ENCODE measurements at regions not wholly inside any gene's neighbourhood (a gene's known extent, or its start where the extent isn't known, plus 50 kb on each side); places are given as distances from the start of the nearest gene placed in this dataset.

DNA sequence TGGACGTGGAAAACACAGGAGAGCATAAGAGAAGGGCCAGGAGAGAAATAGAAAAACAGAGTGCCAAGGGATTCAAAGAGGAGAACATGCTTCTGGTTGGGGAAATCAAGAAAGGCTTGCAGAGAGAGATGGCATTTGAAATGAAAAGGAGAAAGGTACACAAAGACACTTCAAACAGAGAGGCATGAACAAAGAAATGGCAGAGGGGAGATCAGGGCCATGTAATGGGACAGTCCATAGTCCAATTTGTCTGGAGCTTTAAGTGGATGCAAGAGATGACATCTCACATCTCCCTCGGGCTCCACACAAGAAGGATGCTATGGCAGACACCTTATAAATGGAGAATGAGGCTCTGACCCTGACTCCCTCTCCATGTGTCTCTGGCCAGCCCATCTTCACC lies 331.1 kb downstream of the MLLT3 start:
- no peak for FAIRE-seq

DNA sequence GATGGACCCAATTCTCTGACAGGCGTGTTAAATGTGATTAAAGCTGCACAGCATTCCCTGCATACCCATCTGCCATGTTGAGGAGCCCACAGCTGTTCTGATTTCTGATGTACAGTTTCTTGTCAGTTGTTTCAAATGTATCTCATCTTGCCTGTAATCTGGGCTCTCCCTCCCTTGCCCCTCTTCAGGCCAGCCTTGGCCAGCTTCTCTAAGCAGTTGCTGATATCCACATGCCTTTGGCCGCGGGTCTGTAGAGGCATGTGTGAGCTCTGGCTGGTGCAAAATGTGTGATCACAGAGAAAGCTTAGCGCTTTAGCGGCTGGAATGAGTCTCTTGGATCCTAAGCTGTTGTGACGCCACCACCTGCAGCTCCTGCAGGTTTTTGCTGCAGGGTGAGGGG lies 332.0 kb downstream of the MLLT3 start:
- FAIRE-seq = no peak

DNA sequence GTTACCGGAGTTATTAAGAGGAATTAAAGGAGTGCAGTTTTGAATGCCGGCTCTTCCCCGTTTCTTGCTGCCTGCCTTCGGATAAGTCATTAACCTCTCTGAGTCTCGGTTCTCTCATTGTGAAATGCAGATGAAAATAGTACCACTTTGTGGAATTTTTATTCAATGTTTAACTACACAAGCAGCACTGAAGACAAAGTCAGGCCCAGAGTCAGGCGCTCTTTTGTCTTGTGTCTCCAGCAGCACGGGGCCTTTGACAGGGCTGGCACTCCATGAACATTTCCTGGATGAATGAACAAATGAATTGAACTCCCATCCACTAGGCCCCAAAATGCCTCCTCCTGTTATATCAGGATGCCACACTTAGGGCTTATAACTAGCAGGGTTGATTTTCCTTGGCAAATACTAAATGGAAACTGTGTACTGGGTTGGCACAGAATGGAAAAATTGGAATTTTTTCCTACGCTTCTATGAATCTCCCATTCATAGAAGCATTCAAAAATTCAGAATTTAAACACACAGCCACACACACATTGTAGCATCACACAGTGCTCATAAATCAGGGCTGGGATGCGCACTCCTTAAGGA lies 332.8 kb downstream of the MLLT3 start:
- FAIRE-seq = no peak

DNA sequence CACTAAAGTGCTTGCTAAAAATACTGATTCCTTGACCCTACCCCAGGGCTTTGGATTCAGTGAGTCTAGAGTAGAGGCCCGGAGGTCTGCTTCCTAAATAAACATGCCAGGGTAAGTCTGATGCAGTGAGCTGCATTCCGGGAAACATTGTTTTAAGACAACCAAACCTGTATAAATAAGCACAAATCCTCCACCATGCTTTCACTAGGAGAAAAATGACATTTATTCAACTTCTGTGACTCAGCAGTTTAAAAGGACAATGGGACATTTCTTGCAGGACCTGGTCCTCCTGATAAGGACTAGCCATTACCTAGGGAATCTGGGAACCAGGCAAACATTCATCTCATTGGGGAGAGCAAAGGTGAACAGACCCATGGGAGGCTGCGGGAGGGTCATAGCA lies 335.3 kb downstream of the MLLT3 start:
- FAIRE-seq = no peak

DNA sequence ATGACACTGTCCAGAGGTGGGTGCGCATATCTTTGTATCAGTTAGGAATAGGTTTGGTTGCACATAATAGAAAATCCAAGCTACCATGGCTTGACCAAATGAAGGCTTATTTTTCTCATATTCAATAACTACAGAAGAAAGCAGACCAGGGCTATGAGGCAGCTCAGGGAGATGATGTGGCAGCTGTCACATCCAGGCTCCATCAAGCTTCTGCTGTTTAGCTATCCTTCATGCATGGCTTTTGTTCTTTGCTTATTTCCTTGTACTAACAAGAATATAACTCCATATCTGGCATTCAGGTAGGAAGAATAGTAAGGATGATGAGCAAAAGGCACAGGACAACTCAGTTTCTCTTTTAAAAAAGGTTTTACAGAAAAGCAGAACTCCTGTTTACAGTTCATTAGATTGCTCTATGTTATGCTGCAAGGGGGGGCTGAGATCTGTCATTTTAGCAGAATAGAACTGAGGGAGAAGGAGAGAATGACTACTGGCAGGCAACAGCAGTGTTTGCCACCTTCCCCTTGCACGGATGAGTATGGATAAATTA lies 336.1 kb downstream of the MLLT3 start:
- no peak for FAIRE-seq

DNA sequence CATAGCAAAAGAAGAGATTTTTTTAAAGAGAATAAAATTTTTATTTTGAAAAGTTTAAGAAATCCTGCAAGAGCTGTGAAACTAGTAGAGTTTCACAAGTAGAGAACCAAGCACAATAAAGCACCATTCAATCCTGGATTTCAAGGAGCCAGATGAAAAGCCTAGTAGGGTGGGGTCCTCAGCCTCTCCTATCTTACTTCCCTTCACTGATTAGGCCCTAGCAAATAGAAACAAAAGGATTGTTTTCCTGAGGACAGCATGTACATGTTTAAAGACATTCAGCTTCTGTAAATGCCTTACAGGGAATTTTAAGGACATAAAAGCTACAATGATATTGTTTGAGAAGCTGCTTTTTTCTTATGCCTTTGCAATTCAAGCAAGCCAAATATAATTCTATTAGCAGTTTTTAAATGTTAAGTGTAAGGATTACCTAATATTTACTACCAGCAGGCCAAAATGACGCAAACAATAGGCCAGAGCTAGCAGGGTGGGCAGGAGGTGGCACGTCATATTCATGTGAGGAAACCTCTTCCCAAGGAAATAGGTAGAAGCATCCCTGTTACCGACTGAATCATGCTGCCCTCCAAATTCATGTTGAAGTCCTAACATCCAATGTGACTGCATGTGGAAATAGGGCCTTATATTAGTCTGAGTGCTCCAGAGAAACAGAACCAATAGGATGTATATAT lies 337.6 kb downstream of the MLLT3 start:
- no peak for FAIRE-seq

DNA sequence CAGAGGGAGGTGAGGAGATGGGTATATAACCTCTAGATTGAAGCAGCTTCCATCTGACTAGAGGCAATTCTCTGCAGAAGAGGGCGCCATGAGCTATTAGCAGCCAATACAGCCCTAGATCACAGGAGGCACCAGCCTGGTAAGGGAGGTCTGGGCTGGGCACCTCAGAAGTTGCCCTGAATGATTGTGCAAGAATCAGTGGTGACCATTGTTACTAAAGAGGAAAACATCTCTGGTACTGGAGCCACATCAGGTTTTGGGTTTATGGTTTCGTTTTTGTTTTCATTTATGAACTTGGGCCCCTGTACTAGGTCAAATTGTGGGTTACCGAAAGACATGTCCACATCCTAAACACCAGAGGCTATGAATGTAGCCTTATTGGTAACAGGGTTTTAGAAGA lies 342.0 kb downstream of the MLLT3 start:
- no peak for FAIRE-seq

DNA sequence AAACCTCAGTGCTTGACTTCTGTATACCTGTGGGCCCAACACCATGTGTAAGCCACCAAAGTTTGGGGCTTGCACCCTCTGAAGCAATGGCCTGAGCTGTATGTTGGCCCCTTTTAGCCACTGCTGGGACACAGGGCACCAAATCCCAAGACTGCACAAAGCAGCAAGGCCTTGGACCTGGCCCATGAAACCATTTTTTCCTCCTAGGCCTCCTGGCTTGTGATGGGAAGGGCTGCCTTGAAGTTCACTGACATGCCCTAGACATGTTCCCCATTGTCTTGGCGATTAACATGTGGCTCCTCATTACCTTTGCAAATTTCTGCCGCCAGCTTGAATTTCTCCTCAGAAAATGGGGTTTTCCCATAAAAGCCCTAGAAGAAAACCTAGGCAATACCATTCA lies 345.5 kb downstream of the MLLT3 start:
- no peak for FAIRE-seq

DNA sequence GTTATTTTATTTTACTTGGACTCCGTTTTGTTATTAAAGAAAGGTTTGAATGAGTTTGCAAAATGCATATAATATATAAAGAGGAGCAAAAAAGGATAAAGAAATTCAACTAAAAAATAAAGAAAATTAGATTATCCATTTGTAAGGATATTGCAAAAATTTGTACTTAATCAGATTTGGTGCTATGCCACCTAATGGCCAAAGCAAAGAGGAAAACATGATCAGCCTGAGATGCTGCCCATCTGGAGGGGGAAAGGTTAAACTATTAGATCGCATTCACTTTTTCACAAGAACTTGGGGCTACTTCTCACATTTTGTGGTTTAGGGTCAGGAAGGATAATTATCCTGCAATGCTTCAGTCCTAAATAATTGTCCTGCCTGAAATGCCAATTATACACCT lies 350.6 kb downstream of the MLLT3 start:
- FAIRE-seq = no peak

DNA sequence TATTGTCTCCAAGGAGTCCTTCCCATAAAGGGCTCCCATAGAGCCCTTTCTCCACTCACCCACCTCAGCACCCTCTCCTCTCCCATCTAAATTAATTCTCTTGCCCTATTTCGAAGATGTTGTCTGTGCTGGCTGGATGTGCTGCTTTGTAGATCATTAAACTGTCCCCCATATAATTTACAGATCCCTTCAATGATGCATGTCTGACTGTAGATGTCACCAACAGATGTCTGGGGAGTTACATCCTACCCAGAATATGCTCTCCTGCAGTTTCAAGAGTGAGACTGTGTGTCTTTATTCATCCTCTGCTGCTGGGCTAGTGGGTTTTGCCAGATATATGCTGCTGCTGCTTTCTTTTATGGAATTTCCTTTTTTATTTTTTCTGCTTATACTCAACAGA lies 351.2 kb downstream of the MLLT3 start:
- no peak for FAIRE-seq

DNA sequence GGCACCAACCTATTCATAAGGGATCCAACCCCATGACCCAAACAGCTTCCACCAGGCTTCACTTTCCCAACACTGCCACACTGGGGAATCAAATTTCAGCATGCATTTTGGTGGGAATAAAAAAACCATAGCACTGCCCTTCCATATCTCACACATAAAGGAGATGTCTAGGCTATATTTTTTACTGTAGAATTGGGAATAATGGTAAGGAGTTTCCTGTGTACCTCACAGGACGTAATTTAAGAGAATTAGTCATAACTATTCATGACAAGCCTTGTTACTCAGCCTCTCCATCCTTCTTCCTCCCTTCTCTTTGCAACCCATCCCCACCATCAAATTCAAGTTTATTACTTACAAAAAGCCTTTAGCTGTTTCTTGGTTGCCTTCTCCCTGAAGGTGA lies 352.1 kb downstream of the MLLT3 start:
- no peak for FAIRE-seq

DNA sequence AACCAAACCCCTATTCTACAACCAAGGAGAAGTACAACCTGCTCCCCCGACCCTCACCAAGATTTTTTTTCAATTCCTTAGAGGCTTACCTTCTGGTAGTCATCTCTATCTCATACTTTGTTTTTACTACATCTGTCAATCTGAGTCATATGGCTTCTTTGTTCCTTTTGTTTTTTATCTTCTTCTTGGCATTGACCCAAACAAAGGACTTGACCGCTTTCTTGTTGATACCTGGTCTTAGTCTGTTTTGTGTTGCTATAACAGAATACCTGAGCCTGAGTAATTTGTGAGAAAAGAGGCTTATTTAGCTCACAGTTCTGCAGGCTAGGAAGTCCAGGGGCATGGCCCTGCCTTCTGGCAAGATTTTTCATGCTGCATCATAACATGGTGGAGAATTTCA lies 352.7 kb downstream of the MLLT3 start:
- FAIRE-seq = no peak

DNA sequence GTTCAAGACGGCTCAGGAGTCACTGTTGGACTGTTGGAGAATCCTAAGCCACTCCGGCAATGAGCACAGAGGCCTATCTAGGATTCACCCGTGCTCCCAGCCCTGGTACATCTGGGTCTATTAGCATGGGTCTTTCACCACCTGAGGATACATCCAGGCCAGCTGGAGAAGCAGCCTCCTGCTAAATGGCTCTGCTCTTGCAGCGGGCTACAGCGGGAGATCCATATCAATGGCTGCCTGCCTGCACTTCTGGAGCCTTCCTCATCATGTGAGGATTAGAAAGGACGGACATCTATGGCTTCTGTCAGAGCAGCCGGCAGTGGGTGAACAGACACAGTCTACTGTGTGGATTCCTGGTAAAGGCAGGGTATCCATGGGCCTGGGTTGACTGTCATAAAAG lies 357.4 kb downstream of the MLLT3 start:
- no peak for FAIRE-seq

DNA sequence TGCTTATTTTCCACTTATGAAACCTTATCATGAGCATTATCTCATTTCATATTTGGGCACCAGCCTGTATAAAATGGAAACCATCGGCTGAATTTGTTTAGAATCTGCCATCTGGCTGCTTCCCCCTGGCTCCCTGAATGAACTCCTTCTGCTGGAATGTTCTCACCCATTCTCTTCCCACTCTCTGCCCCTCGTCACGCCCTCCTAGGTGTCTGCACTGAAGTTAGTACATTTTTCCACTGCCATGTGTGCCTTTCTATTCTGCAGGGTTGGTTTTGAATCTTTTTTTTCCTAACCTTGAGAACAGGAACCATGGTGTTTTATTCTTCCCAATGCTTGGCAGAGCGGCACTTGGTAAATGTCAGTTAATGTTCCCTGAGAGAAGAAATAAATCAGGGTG lies 359.7 kb downstream of the MLLT3 start:
- FAIRE-seq = no peak

DNA sequence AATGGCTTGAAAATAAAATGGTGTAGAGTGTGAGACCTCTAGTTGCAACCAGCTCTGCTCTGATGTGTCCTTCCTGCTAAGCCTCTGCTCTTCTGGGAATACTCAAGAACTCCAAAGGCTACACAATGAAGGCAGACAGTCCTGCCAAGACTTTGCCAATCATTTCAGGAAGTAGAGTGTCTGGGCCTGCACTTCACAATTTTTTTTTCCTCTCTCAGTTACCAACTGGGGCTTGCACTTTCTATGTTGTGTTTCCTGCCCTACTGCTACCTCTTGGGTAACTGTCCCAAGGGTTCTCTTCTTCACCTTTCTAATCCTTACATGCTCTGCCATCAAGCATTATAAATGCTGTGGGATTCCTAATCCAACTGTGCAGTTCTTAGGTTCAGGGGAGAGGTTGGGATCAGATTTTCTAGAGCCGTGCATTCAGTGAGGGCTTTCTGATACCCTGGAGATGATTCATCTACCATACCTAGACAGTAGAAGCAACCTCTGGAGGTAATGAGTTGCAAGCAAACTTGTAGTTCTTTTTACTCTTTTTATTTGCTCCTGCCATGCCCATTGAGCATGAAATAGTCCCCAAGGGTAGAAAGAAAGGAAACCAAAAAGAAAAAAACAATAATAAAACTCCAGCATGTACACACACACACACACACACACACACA lies 365.9 kb downstream of the MLLT3 start:
- no peak for FAIRE-seq

DNA sequence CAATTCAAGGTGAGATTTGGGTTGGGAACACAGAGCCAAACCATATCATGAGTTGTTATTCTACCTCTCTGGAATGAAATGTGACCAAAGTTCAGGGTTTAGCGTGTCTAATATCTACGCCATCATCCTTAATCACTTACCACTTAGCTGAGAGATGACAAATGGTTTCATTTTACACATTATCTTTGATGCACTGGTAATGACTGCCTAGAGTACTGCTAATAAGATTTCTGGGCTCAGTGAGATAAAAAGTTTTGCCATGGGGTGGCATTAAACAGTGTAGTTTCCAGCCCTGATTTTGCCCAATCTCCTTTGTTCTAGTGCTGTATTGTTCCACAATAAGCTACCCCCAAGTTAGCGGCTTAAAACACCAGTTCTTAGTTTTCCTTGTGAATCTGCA lies 367.2 kb downstream of the MLLT3 start:
- no peak for FAIRE-seq

DNA sequence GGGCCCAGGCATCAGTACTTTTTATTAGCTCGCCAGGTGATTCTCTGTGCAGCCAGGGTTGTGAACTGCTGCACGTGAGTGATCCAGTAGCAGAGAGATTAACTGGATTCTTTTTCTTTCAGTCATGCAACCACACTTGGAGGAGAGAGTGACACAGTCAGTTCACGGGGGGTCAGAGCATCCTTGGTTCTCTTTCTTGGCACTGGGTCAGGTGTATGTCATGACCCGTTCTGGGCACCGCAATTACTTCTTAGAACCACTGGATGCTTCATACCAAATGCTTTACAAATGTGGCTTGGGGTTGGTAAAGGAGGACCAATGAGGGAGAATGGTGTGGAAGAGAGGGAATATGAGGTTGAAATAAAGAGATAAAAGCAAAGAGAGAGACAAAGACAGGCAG lies 368.7 kb downstream of the MLLT3 start:
- FAIRE-seq = no peak

DNA sequence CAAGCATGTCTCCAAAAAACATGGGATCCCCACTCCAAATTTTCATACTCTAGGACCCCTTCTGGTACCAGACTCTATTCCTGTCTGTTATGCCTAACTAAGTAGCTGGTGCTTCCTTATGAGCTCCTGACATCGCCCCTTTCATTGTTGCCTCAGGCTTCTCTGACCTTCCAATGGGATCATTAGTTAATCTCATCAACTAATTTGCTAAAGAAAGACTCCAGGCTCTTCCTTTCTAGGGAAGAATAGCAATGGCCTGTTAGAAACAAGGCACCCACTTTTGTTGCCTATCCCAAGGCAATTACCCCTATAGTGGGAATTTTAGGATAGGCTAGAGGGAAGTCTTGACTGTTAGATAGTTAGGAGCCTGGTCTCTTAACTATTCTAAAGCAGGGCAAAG lies 369.5 kb downstream of the MLLT3 start:
- FAIRE-seq = no peak

DNA sequence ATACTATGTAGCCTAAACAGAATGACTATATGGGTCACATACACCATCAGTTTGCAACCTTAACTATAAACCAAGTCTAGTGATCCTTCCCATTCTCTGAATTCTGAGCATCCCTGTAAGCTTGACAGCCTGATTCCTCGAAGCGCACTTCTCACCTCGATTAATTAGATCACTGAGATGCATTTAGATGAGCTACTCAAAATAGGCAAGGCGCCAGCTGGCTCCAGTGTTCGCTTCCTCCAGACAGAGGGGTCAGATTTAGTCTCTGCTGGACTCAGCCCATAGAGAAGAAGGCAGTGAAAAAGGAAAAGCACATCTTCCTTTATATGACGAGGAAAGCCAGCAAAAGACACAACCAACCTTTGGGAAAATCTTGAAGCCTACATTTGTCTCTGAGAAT lies 371.5 kb downstream of the MLLT3 start:
- no peak for FAIRE-seq

DNA sequence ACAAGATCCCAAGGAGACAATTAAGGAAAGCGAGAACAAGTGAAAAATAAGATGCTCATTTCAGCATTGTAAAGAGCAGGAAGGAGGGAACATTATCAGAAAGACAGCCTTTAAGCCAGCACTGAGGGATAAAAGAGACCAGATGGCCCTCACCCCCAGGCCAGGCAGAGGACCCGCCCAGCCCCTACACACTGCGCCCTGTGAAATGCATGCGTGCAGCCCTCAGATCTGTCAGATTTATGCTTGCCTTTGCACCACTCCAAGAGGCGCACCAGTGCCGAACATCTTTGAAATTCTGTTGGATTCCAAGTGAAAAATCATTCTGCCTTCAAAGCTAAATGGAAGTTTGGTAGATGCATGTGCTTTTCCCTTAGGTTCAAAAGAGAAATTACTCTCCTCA lies 378.0 kb downstream of the MLLT3 start:
- FAIRE-seq = no peak

DNA sequence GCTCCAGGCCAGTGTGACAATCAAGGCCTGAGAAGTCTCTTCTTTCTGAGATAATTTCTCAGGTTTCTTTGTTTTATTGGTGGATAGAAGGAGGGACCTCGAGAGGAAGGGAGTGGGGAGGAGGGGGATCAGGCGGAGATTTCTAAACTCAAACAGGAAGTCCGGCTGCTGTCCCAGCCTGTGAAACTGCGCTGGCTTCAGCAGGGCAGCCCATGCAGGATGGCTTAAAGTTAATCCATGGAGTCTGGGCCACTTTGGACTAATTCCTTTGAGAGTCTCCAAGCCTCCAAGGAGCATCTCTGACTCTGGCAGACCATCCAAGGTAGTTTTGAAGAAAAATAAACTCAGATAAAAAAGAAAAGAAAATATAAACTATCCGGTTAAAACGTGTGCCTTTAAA lies 378.5 kb downstream of the MLLT3 start:
- no peak for FAIRE-seq

DNA sequence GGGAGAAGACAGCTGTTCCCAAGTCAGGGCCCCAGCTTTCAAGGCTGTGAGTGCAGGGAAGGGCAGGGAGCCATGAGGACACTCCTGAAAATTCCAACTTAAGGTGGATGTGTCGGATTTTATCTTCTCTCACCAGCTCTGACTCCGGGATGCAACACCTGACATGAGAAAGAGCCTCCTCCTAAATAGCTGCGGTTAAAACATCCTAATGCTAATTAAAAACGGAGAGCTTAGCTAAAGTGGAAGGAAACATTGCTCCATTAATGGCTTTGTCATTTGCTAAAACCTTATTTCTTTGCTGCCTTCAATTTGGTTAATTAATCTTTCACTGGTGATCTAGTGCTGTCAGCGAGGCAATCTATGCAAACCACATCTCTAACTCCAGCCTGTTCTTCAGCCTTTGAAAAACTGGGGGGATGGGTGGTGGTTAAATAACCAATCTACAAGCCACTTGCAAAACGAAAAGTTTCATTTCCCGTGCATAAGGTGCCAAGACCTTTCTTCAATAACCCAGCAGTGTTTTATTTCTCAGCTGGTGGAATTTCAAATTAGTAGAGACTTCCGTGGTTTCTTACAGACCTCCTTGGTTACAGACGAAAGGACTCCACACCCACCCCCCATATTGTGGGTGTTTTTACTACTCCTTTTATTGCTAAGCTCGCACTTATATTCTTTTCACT lies 379.6 kb downstream of the MLLT3 start:
- no peak for FAIRE-seq

DNA sequence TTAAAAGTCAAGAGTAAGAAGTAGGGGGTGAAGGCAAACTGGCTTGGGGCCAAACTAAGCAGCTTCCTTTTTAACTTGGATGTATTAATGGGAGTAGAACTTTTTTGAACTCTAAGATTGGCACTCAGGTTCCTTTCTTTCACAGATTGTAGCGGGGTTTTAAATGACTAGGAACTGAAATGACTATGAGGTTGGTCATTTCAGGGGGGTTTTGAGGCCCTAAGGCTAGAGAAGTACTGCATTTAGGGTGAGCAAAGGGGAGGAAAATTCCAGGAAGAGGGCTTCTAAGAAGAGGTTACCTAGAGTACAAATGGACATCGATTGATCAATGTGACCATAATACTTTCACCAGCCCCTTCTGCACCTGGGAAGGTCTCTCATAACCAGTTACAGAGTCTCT lies 381.8 kb downstream of the MLLT3 start:
- no peak for FAIRE-seq

DNA sequence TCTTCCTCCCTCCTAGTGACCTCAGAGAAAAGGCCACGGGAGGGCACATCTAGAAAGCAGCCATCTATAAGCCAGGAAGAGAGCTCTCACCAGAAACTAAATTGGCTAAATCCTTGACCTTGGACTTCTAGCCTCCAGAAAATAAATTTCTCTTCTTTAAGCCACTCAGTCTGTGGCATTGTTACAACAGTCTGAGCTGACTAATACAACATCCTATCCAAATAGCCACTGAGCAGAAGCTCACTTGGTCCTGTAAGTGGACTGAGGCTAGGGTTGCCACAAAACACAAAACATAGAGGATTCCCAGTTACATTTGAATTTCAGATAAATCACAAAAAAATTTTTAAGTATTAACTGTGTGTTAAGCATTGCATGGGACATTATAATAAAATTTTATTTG lies 383.4 kb downstream of the MLLT3 start:
- no peak for FAIRE-seq

Measured in endometrium (tissue), 2 donors.